Astrocyte of the cerebellum (primary cell): ENCODE measurements at regions not wholly inside any gene's neighbourhood (a gene's known extent, or its start where the extent isn't known, plus 50 kb on each side); places are given as distances from the start of the nearest gene placed in this dataset.

ENCODE experiments used
- DNase-seq: peaks from one replicate; pipeline ENCODE4 v3.0.0-alpha.2; 2011; ENCODE audit warnings: low read depth
- H3K4me3 ChIP-seq: 2 replicates; pipeline ENCODE4 v1.5.1; 2011; ENCODE audit warnings: mild to moderate bottlenecking, low read depth, low read length, moderate library complexity
- in situ Hi-C: cut with HindIII; loops from 2 replicates; pipeline ENCODE4 v1.10.0; 2017; ENCODE audit warnings: low sequenced_read_pairs
- TF ChIP-seq, protein P1 (sequence below): IDR thresholded peaks from 2 replicates; pipeline ENCODE4 v1.5.1; 2012; ENCODE audit warnings: low read length, low read depth, moderate library complexity, mild to moderate bottlenecking; ENCODE audit errors: missing control alignments

DNA sequence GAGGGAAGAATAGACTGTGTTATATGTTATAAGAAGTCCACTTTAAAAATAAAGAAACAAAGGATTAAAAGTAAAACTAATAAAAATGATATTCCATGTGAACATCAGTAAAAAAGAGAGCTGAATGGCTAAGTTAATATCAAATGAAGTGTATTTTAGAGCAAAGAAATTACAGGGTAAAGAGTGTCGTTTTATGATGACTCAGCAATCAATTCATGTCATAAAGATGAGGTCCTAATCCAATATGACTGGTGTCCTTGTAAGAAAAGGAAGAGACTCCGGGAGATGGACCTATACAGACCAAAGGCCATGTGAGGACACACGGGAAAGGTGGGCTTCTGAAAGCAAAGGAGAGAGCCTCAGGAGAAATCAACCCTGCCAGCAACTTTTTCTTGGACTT, 615.5 kb upstream of the KLHL29 start:
- in situ Hi-C loops, result no loop called here
- no peak overlapping the region for H3K4me3 ChIP-seq
- TF ChIP-seq, protein P1, sequence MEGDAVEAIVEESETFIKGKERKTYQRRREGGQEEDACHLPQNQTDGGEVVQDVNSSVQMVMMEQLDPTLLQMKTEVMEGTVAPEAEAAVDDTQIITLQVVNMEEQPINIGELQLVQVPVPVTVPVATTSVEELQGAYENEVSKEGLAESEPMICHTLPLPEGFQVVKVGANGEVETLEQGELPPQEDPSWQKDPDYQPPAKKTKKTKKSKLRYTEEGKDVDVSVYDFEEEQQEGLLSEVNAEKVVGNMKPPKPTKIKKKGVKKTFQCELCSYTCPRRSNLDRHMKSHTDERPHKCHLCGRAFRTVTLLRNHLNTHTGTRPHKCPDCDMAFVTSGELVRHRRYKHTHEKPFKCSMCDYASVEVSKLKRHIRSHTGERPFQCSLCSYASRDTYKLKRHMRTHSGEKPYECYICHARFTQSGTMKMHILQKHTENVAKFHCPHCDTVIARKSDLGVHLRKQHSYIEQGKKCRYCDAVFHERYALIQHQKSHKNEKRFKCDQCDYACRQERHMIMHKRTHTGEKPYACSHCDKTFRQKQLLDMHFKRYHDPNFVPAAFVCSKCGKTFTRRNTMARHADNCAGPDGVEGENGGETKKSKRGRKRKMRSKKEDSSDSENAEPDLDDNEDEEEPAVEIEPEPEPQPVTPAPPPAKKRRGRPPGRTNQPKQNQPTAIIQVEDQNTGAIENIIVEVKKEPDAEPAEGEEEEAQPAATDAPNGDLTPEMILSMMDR, result no peak
- no peak for DNase-seq

DNA sequence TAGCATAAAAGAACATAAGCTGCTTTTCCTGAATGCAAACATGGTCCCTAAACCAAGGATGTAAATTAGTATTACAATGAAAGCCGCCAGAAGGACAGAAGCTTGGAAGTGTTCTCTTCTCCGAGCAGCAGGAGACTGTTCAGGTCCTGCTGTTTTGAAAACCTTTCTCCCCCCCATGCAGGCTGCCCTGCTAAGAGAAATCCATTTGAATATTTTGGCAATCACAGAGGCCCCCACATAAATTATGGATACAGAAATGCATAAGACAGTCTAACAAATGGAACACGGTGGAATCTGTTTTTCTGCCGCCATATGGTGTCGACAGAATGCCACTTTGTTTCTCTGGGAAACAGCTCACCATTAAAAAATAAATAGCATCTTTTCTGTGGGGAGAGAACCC, 600.4 kb upstream of the KLHL29 start:
- no peak for DNase-seq
- in situ Hi-C loops, result no loop called here
- TF ChIP-seq, protein P1, result no peak
- no peak overlapping the region for H3K4me3 ChIP-seq

DNA sequence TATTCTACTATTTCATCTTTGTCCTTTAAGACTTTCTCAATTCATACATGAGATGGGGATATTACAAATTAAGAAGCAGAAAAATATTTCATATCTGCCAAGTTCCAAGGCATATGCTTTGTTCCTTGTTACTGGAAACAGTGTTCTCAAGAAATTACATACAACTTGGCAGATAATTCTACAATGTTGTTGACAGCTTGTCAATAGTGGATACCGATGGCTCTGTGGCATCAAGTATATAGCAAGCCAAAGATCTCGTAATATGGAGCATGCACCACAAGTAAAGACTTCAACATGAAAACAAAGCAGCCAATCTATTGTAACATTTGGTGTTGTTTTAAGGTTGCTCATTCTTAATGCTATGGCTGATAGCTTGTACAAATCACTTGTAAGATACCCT, 598.2 kb upstream of the KLHL29 start:
- TF ChIP-seq, protein P1, result no peak
- in situ Hi-C loops, result no loop called here
- DNase-seq, result no peak
- H3K4me3 ChIP-seq, result no peak overlapping the region

DNA sequence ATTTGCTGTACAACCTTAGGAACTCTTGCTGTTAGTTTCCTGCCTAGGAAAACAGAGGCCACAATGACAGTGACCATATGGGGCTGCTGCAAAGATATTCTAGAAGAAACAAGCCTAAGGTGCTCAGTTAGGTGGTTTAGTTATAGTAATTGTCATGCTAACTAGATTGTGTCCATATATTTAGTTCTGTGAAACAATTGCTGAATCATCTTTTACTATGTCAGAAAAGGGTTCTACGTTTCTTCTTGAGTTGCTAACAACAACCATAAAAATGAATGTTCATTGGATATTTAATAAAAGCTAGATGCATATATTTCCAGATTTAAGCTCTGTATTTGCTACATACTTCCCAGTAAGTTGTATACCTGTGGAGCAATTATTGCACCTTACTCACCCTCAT, 597.2 kb upstream of the KLHL29 start:
- TF ChIP-seq, protein P1, result no peak
- no peak for DNase-seq
- no peak overlapping the region for H3K4me3 ChIP-seq
- in situ Hi-C loops, result no loop called here

DNA sequence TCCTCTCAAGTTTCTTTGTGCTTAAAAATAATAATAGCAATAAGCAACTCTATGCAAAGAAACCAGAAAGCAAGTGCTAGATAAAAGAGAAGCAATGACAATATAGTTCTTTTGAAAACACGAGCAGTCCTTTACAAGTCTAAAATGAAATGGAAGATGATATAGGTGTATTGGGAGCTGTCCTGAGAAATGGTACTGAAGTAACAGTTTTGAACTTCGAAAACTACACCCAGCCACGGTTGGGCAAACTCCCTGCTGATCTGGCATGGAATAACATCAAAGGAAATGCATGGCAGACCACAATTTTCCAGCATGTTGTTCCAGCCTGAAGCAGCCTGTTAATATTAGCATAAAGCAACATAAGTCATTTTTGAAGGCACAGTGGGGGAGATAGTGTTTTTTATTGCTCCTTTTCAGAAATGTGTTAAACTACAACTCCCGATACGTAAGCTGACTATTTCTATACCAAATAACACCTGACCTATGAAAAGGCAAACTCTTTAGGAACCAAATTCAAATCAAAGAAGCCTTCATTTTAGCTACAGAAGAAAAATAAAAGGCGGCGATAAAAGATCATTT, 596.1 kb upstream of the KLHL29 start:
- TF ChIP-seq, protein P1, result no peak

DNA sequence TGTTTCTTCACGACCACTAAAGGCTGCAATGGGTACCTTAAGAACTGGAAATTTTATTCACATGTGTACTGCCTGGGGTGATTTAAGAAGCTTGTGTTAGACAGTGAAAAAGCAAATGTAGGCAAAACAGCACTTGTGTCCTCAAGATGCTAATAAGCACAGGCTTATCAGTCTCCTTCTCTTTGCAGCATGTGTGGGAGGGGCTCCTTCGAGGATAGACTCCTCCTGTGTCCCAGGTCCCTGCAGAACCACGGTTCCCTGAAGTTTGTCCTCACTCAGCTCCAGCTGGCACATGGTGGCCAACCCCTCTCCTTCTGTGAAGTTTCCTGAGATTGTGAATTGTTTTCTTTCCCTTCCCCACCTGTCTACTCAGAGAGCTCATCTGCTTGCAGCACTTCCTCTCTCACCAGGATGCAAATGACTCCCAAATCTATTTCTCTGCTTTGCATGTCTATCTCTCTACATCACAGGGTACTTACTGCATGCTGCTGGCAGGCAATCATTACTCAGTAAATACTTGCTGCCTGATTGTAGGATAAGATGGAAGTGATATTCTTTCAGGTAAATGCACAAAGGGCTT, 589.6 kb upstream of the KLHL29 start:
- H3K4me3 ChIP-seq, result no peak overlapping the region
- in situ Hi-C loops, result no loop called here
- no peak for DNase-seq
- TF ChIP-seq, protein P1, result no peak

More for the DNA sequence above, 596.1 kb upstream of the KLHL29 start:
- DNase-seq, result no peak
- in situ Hi-C loops, result no loop called here
- no peak overlapping the region for H3K4me3 ChIP-seq
